AG09309 (cell line): ENCODE measurements at regions not wholly inside any gene's neighbourhood (a gene's known extent, or its start where the extent isn't known, plus 50 kb on each side); places are given as distances from the start of the nearest gene placed in this dataset.
A peak's percentile ranks its signal among the peaks of the same experiment; 100 is the strongest.

Experiments used
- DNase-seq: peaks from one replicate; pipeline ENCODE4 v3.0.0-alpha.2; 2010; ENCODE audit warnings: low read depth
- H3K4me3 ChIP-seq: 2 replicates; pipeline ENCODE4 v1.5.1; 2011; ENCODE audit warnings: mild to moderate bottlenecking, low read depth, low read length, moderate library complexity; ENCODE audit not compliant: control insufficient read depth
- TF ChIP-seq, protein P1 (sequence below): IDR thresholded peaks from 2 replicates; pipeline ENCODE4 v1.5.1; 2011; ENCODE audit warnings: mild to moderate bottlenecking, low read depth, low read length, inconsistent platforms; ENCODE audit not compliant: insufficient read depth, control insufficient read depth; ENCODE audit errors: missing control alignments

DNA sequence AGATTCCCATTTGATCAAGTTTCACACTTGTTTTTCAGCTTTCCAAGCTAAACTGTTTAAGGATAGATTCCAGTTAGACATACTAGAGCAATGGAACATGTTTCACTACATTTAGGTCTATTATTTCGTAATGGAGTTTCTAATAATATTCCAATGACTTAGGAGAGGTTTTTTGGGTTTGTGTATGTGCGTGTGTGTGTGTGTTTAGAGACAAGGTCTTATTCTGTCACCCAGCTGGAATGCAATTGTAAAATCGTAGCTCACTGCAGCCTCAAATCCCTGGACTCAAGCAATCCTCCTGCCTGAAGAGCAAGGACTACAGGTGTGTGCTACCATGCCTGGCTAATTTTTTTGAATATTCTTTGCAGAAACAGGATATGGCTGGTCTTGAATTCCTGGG, 426.3 kb downstream of the ZFHX3 start:
- TF ChIP-seq, protein P1, sequence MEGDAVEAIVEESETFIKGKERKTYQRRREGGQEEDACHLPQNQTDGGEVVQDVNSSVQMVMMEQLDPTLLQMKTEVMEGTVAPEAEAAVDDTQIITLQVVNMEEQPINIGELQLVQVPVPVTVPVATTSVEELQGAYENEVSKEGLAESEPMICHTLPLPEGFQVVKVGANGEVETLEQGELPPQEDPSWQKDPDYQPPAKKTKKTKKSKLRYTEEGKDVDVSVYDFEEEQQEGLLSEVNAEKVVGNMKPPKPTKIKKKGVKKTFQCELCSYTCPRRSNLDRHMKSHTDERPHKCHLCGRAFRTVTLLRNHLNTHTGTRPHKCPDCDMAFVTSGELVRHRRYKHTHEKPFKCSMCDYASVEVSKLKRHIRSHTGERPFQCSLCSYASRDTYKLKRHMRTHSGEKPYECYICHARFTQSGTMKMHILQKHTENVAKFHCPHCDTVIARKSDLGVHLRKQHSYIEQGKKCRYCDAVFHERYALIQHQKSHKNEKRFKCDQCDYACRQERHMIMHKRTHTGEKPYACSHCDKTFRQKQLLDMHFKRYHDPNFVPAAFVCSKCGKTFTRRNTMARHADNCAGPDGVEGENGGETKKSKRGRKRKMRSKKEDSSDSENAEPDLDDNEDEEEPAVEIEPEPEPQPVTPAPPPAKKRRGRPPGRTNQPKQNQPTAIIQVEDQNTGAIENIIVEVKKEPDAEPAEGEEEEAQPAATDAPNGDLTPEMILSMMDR: no peak
- H3K4me3 ChIP-seq: no peak overlapping the region
- DNase-seq: peak; percentile 8

GRCh38 chr16:72620853-72621252, 427.1 kb downstream of the ZFHX3 start:
- TF ChIP-seq, protein P1: no peak
- H3K4me3 ChIP-seq: no peak overlapping the region
- no peak for DNase-seq

GRCh38 chr16:72620348-72620747, 427.6 kb downstream of the ZFHX3 start:
- TF ChIP-seq, protein P1: no peak
- no peak for DNase-seq
- no peak overlapping the region for H3K4me3 ChIP-seq

DNA sequence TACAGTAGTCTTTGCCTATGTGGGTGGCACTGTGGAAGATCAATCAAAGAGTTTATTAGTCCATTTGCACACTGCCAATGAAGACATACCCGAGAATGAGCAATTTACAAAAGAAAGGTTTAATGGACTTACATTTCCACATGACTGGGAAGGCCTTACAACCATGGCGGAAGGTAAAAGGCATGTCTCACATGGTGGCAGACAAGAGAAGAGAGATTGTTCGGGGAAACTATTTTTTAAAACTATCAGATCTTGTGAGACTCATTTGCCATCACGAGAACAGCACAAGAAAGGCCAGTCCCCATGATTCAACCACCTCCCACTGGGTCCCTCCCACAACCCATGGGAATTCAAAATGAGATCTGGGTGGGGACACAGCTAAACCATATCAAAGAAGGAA, 432.1 kb downstream of the ZFHX3 start:
- DNase-seq: no peak
- H3K4me3 ChIP-seq: no peak overlapping the region
- TF ChIP-seq, protein P1: no peak

DNA sequence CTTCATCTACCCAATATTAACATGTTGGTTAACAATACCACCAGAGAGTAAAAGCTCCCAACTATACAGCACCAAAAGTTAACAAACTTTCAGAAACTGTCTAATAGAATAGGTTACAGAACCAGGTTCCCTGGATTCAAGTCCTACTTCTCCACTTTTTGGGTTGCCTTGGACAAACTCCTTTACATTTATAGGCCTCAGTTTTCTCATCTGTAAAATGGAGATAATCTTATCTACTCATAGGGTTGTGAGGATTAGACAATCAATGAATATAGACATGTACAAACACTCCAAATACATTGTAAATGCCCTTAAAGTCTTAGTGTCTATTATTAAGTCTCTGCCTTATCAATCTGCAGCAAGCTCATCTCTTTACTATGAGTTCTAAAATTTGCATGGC, 435.2 kb downstream of the ZFHX3 start:
- no peak for DNase-seq
- H3K4me3 ChIP-seq: no peak overlapping the region
- TF ChIP-seq, protein P1: no peak

DNA sequence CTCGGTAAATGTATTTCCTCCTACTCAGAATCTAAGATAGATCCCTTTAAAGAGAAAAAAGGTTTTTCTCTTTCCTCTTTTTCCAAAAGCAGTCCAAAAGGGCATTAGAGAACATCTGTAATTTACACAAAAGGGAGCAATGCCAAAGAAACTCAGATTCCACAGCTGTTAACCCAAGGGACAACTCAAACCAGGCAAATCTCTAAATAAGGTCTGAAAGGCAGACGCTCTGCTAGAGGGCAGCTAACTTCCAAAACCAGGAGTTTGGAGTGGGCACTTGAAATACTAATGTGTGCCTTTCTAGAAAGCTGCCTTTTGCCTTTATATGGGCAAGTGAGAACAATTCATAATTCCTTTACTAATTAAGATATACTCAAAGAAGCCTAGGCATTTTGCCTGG, 435.7 kb downstream of the ZFHX3 start:
- no peak for DNase-seq
- H3K4me3 ChIP-seq: no peak overlapping the region
- TF ChIP-seq, protein P1: no peak

- TF ChIP-seq, protein P1: no peak
- H3K4me3 ChIP-seq: no peak overlapping the region
- DNase-seq: no peak
Measured at GRCh38 chr16:72609933-72610332, 438.0 kb upstream of the PMFBP1 start.
